ENCODE measurements at regions not wholly inside any gene's neighbourhood (a gene's known extent, or its start where the extent isn't known, plus 50 kb on each side); places are given as distances from the start of the nearest gene placed in this dataset.

DNA sequence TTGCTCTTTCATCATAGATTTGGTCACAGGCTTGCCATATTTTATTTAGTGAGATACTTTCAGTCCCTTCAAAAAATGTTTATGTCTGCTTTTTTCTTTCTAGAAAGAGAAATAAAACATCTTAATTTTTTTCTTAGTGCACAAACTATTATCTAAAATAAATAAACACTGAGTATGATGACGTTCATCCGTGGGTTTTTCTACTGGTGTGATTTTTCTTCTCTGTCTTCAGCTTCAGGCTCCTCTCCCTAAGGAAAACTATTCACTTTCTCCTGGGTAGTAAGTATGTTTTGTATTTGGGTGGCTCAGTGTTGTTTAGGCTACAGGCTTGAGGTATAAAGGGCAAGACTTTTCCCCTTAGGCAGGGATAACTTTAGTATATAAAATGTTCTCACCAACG lies 154.7 kb downstream of the DACT1 start:
- TF ChIP-seq, protein P1, sequence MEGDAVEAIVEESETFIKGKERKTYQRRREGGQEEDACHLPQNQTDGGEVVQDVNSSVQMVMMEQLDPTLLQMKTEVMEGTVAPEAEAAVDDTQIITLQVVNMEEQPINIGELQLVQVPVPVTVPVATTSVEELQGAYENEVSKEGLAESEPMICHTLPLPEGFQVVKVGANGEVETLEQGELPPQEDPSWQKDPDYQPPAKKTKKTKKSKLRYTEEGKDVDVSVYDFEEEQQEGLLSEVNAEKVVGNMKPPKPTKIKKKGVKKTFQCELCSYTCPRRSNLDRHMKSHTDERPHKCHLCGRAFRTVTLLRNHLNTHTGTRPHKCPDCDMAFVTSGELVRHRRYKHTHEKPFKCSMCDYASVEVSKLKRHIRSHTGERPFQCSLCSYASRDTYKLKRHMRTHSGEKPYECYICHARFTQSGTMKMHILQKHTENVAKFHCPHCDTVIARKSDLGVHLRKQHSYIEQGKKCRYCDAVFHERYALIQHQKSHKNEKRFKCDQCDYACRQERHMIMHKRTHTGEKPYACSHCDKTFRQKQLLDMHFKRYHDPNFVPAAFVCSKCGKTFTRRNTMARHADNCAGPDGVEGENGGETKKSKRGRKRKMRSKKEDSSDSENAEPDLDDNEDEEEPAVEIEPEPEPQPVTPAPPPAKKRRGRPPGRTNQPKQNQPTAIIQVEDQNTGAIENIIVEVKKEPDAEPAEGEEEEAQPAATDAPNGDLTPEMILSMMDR (IDR thresholded peaks at IDR 0.05) = no peak
- TF ChIP-seq POLR2A (IDR thresholded peaks at IDR 0.05) = no peak
- DNase-seq = no peak
- no peak overlapping the region for H3K27ac ChIP-seq
- H3K4me3 ChIP-seq = no peak overlapping the region
- no peaks in the 10 kb centered on the region for H3K27me3 ChIP-seq
- H3K4me1 ChIP-seq = peaks cover 0 to 9% (median 0%) of the 10 kb centered on the region in 4 donors
- H3K9me3 ChIP-seq = no peaks in the 10 kb centered on the region
- no peaks in the 10 kb centered on the region for H3K36me3 ChIP-seq

GRCh38 chr14:58793131-58793740 lies 155.5 kb downstream of the DACT1 start:
- Histone ChIP-seq H3K4me1 (peaks cover 0 to 9% (median 0%) of the 10 kb centered on the region in 4 donors), H3K27ac (peak overlapping the region in 1 of 4 donors; percentile 14)
- no peak for DNase-seq

GRCh38 chr14:58794993-58795762 lies 157.4 kb downstream of the DACT1 start:
- no peak for DNase-seq
- Histone ChIP-seq H3K4me1 (peaks cover 0 to 9% (median 0%) of the 10 kb centered on the region in 4 donors), H3K4me3 (no peak overlapping the region), H3K27me3 (no peaks in the 10 kb centered on the region), H3K27ac (no peak overlapping the region), H3K36me3 (no peaks in the 10 kb centered on the region), H3K9me3 (no peaks in the 10 kb centered on the region)
- no peak for TF ChIP-seq POLR2A (IDR thresholded peaks at IDR 0.05)
- TF ChIP-seq, protein P1 (IDR thresholded peaks at IDR 0.05) = no peak

More at GRCh38 chr14:58793131-58793740, 155.5 kb downstream of the DACT1 start:
- no peaks in the 10 kb centered on the region for H3K27me3 ChIP-seq
- no peak overlapping the region for H3K4me3 ChIP-seq
- H3K9me3 ChIP-seq = no peaks in the 10 kb centered on the region
- no peak for TF ChIP-seq POLR2A (IDR thresholded peaks at IDR 0.05)
- TF ChIP-seq, protein P1 (IDR thresholded peaks at IDR 0.05) = no peak
- no peaks in the 10 kb centered on the region for H3K36me3 ChIP-seq

DNA sequence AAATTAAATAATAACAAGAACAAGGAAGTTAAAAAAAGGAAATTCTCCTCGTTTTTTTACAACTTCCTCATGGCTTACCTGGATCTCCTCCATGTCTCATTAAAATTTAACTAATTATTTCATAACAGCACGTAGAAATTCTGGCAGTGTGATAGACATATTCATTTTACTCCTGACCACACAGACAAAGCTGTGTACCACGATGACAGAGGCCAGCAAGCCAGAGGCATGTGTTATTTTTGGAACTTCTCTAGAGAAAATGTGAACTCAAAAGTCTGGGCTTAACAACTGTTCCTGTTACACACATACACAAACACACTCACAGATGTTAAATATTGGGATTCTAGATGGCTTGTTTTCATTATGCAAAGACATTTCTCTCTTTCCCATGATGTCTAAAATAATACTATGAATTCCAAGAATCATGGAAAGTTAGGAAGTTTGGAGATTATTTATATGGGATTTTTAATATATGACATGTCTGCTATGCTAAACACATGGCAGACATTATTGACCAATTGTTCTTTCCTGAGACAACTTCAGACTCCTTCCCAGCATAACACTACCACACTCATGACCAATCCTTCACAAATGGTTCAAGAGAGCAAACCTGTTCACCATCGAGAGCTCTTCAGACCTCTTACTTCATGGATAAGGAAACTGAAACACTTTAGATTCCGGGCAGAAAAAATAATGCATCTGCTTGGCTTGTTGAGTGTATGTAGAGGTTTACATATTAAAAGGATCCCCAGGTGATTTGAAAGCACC lies 158.7 kb downstream of the DACT1 start:
- H3K27ac ChIP-seq = no peak overlapping the region
- H3K4me3 ChIP-seq = no peak overlapping the region

GRCh38 chr14:58797010-58797429 lies 159.3 kb downstream of the DACT1 start:
- H3K27me3 ChIP-seq = no peaks in the 10 kb centered on the region
- no peak overlapping the region for H3K4me3 ChIP-seq
- H3K27ac ChIP-seq = no peak overlapping the region
- H3K4me1 ChIP-seq = peaks cover 0 to 9% (median 0%) of the 10 kb centered on the region in 4 donors
- no peak for DNase-seq
- H3K36me3 ChIP-seq = no peaks in the 10 kb centered on the region
- no peak for TF ChIP-seq POLR2A (IDR thresholded peaks at IDR 0.05)
- TF ChIP-seq, protein P1 (IDR thresholded peaks at IDR 0.05) = no peak
- no peaks in the 10 kb centered on the region for H3K9me3 ChIP-seq

More for the DNA sequence above, 158.7 kb downstream of the DACT1 start:
- Histone ChIP-seq H3K4me1 (peaks cover 0 to 9% (median 0%) of the 10 kb centered on the region in 4 donors), H3K9me3 (no peaks in the 10 kb centered on the region), H3K27me3 (no peaks in the 10 kb centered on the region), H3K36me3 (no peaks in the 10 kb centered on the region)
- DNase-seq = no peak
- TF ChIP-seq POLR2A (IDR thresholded peaks at IDR 0.05) = no peak
- TF ChIP-seq, protein P1 (IDR thresholded peaks at IDR 0.05) = no peak

Measured in Peyer's patch (tissue), 4 donors.